GM12891 (cell line): ENCODE measurements at regions not wholly inside any gene's neighbourhood (a gene's known extent, or its start where the extent isn't known, plus 50 kb on each side); places are given as distances from the start of the nearest gene placed in this dataset.
"Not testable (repeated sequence)": the region's sequence is repeated elsewhere in the genome, so short reads cannot be mapped to it uniquely, and the experiment has no call there.

Experiments used
- PAX5 ChIP-seq: IDR thresholded peaks from 2 replicates; pipeline ENCODE4 v1.6.1; 2011; ENCODE audit warnings: low read length, moderate library complexity, mild to moderate bottlenecking; ENCODE audit not compliant: insufficient read depth, severe bottlenecking
- POLR2A ChIP-seq: IDR thresholded peaks from 2 replicates; pipeline ENCODE4 v1.6.1; 2011; ENCODE audit warnings: low read depth, low read length, control low read depth
- POLR2AphosphoS5 ChIP-seq: IDR thresholded peaks from 2 replicates; pipeline ENCODE4 v1.6.1; 2011; ENCODE audit warnings: low read depth, low read length, control low read depth
- POU2F2 ChIP-seq: IDR thresholded peaks from 2 replicates; pipeline ENCODE4 v1.6.1; 2011; ENCODE audit warnings: low read depth, mild to moderate bottlenecking, control low read depth, low read length, moderate library complexity
- SPI1 ChIP-seq: IDR thresholded peaks from 2 replicates; pipeline ENCODE4 v1.6.1; 2011; ENCODE audit warnings: low read depth, low read length, control low read depth
- TAF1 ChIP-seq: IDR thresholded peaks from 2 replicates; pipeline ENCODE4 v1.6.1; 2011; ENCODE audit warnings: low read depth, low read length, control low read depth

GRCh38 chr5:104316676-104317075 is 754.1 kb upstream of the NUDT12 start:
- TF ChIP-seq POU2F2, POLR2AphosphoS5, TAF1, POLR2A, PAX5: not testable (repeated sequence)
- TF ChIP-seq SPI1: 0 out of 2 replicates have a peak, but pooled peaks have one; percentile 2
